Activated T-helper 1 cell treated with anti-CD3 and anti-CD28 coated beads, Interleukin-12 subunit alpha, Interleukin-12 subunit beta, Interleukin-2, Interleukin-4 antibody, amounts not matched to agents 30 ng/mL and 10 ng/mL and 1 ng/mL, durations not matched to agents 14 hours and 24 hours and 36 hours (primary cell): ENCODE measurements at regions not wholly inside any gene's neighbourhood (a gene's known extent, or its start where the extent isn't known, plus 50 kb on each side); places are given as distances from the start of the nearest gene placed in this dataset.

ENCODE experiments used
- DNase-seq: peaks from one replicate; pipeline ENCODE4 v3.0.0; 2021; ENCODE audit warnings: low spot score
- H3K27ac Mint-ChIP-seq: one replicate; pipeline ENCODE4 v1.8.0; 2021; ENCODE audit warnings: mild to moderate bottlenecking, mixed read lengths
- H3K27me3 Mint-ChIP-seq: one replicate; pipeline ENCODE4 v1.8.0; 2022; ENCODE audit warnings: mild to moderate bottlenecking, moderate library complexity, mixed read lengths; ENCODE audit not compliant: insufficient read depth
- H3K36me3 Mint-ChIP-seq: one replicate; pipeline ENCODE4 v1.8.0; 2021; ENCODE audit warnings: low read depth, mixed read lengths
- H3K4me1 Mint-ChIP-seq: one replicate; pipeline ENCODE4 v1.8.0; 2021; ENCODE audit warnings: low read depth, mixed read lengths
- H3K4me3 Mint-ChIP-seq: one replicate; pipeline ENCODE4 v1.8.0; 2021; ENCODE audit warnings: mild to moderate bottlenecking, moderate library complexity, mixed read lengths
- H3K9me3 Mint-ChIP-seq: one replicate; pipeline ENCODE4 v1.8.0; 2021; ENCODE audit warnings: mixed read lengths
- intact Hi-C: fragments of 100-400 bp; cut with micrococcal nuclease; formaldehyde crosslinking; loops from one replicate; pipeline ENCODE4 v1.15.1; 2024

DNA sequence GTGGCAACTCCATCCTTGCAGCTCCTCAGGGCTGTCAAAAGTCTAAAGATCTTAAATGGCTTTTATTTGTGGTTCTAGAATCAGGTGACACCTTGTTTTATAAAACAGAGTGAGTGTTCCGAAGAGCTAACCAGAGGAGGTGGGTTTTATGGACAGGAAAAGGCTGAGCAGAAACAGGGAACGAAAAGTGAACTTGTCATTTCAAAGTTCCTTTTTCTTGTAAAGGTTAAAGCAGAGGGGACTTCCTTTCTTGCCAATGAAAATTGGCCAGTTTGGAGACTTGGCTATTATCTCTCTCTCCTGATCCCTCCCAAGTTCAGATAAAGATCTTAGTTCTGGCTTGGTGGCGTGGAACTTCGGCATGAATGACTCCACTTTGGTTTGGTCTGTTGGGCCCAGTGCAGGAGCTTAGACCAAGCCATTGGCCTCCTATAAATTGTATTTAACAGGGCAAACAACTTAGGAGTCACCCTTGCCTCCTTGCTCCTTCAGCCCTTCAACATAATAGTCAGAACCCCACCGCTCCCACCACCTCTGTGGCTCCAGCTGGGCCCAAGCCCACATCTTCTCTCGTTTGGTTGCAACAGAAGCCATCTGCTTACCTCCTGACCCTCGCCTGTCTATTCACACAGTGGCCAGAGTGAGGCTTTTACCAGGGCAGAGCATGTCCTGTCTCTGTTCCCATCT lies 102.4 kb upstream of the THY1 start:
- DNase-seq: no peak
- Mint-ChIP-seq H3K27ac (no peak overlapping the region), H3K4me3 (no peak overlapping the region), H3K36me3 (no peaks in the 10 kb centered on the region), H3K27me3 (no peaks in the 10 kb centered on the region), H3K4me1 (no peaks in the 10 kb centered on the region), H3K9me3 (no peaks in the 10 kb centered on the region)
- intact Hi-C loops: no loop called here

DNA sequence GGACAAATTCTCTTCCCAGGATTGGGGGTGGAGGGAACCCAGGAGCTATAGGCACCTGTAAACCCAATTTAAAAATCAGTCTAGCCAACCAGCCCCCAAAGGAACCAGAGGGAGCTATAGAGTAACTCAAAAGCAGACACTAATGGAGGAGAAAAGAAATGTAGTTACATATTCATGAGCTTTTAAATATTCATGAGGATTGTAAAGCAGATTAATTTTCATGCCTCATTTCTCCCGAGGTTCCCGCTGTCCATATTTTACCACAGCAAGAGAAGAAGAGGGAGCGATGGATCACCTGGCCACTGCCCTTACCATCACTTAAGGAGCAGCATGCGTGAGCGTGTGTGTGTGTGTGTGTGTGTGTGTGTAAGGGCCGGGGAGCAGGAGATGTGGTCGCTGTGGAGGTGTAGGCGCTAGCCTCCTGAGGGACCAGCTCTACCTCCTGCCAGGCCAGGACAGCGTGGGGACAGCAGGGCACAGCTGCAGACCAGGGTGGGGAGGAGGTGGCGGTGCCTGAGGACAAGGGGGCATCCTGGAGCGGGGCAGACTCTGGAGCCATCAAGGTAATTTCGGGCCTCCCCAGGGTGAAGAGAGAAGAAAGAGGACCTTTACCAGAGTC lies 100.7 kb upstream of the THY1 start:
- H3K4me3 Mint-ChIP-seq: no peak overlapping the region
- H3K9me3 Mint-ChIP-seq: no peaks in the 10 kb centered on the region
- intact Hi-C loops: no loop called here
- no peak for DNase-seq
- H3K4me1 Mint-ChIP-seq: no peaks in the 10 kb centered on the region
- no peak overlapping the region for H3K27ac Mint-ChIP-seq
- no peaks in the 10 kb centered on the region for H3K36me3 Mint-ChIP-seq
- H3K27me3 Mint-ChIP-seq: no peaks in the 10 kb centered on the region

- H3K4me1 Mint-ChIP-seq: no peaks in the 10 kb centered on the region
- H3K36me3 Mint-ChIP-seq: no peaks in the 10 kb centered on the region
- no peaks in the 10 kb centered on the region for H3K27me3 Mint-ChIP-seq
- H3K9me3 Mint-ChIP-seq: no peaks in the 10 kb centered on the region
- H3K4me3 Mint-ChIP-seq: no peak overlapping the region
- intact Hi-C loops: no loop called here
- DNase-seq: no peak
- H3K27ac Mint-ChIP-seq: no peak overlapping the region
Observed at GRCh38 chr11:119522609-119523008, 99.6 kb upstream of the THY1 start.

DNA sequence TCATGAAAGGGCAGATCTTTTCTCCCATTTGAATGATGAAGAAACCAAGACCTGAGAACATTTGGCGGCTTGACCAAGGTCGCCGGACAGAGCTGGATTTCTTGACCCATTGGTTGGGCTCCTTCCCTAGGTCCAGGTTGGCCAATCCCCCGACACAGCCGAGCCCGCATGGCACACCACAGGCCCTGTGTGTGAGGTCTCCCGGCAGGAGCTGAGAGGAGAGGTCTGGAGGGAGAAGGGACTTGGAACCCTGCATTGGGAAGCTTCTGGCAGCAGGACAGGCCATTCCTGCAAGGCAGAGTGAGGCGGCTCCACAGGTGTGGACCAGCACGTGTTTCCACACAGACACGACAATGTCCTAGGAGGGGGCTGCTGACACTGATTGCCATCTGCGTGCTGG lies 98.6 kb upstream of the THY1 start:
- Mint-ChIP-seq H3K9me3 (no peaks in the 10 kb centered on the region), H3K36me3 (no peaks in the 10 kb centered on the region), H3K4me3 (no peak overlapping the region), H3K27me3 (no peaks in the 10 kb centered on the region), H3K4me1 (no peaks in the 10 kb centered on the region), H3K27ac (no peak overlapping the region)
- intact Hi-C loops: no loop called here
- no peak for DNase-seq

DNA sequence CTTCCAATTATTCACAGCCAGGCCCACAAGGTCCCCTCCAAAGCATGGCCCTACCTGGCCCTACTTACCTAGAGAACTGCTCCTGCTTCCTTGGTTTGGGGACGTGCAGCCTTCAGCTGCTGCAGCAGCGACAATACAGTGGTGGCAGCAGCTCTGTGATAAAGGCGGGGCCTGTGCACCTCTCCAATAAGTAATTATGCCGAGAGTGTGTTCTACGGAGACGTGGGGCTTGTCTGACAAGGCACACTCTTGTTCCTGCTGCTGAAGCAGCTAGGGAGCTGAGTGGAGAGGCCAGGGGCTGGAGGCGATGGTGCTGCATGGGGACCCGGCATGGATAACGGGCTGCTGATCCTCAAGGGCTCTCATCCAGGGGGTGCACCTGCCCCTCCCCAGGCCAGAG lies 98.0 kb upstream of the THY1 start:
- Mint-ChIP-seq H3K9me3 (no peaks in the 10 kb centered on the region), H3K4me3 (no peak overlapping the region), H3K36me3 (no peaks in the 10 kb centered on the region), H3K27me3 (no peaks in the 10 kb centered on the region), H3K27ac (no peak overlapping the region), H3K4me1 (no peaks in the 10 kb centered on the region)
- intact Hi-C loops: no loop called here
- DNase-seq: no peak

DNA sequence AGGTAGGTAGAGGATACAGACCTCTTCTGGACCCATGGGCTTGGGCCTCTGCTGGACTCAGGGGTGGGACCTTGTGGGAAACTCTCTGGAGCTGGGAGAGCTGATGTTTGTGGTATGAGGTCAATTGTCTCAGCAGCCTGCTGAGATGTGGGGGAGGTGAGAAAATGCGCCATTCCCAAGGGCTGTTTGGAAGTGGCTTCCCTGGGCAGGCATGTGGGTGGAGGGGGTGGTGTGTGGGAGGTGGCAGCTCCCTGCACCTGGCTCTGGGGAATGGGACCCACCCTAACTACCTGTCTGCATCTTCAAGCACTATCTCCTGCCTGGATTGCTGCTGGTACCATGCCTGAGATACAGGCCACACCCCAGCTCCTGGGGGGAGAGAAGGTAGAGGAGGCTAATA lies 97.4 kb upstream of the THY1 start:
- Mint-ChIP-seq H3K27ac (no peak overlapping the region), H3K4me3 (no peak overlapping the region), H3K9me3 (no peaks in the 10 kb centered on the region), H3K36me3 (no peaks in the 10 kb centered on the region), H3K27me3 (no peaks in the 10 kb centered on the region), H3K4me1 (no peaks in the 10 kb centered on the region)
- DNase-seq: no peak
- intact Hi-C loops: no loop called here

DNA sequence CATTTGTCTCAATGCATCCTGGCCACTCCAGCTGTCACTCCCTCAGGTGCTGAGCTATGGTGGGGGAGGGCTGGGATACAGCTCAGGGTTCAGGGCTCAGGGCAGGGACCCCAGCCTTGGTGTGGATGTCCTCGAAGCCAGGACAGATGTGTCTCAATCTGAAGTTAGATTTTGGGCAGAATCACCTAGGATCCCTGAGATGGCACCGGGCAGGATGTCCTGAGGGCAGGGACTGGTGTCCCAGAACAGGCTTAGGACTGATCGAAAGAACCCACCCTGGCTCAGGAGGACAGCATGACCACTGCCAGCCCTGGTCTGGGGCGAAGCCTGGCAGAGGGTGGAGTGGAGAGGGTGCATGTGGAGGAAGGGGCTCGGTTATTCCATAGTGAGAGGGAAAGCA lies 96.8 kb upstream of the THY1 start:
- DNase-seq: no peak
- H3K27me3 Mint-ChIP-seq: no peaks in the 10 kb centered on the region
- no peaks in the 10 kb centered on the region for H3K4me1 Mint-ChIP-seq
- H3K36me3 Mint-ChIP-seq: no peaks in the 10 kb centered on the region
- no peak overlapping the region for H3K27ac Mint-ChIP-seq
- H3K9me3 Mint-ChIP-seq: no peaks in the 10 kb centered on the region
- intact Hi-C loops: no loop called here
- no peak overlapping the region for H3K4me3 Mint-ChIP-seq

DNA sequence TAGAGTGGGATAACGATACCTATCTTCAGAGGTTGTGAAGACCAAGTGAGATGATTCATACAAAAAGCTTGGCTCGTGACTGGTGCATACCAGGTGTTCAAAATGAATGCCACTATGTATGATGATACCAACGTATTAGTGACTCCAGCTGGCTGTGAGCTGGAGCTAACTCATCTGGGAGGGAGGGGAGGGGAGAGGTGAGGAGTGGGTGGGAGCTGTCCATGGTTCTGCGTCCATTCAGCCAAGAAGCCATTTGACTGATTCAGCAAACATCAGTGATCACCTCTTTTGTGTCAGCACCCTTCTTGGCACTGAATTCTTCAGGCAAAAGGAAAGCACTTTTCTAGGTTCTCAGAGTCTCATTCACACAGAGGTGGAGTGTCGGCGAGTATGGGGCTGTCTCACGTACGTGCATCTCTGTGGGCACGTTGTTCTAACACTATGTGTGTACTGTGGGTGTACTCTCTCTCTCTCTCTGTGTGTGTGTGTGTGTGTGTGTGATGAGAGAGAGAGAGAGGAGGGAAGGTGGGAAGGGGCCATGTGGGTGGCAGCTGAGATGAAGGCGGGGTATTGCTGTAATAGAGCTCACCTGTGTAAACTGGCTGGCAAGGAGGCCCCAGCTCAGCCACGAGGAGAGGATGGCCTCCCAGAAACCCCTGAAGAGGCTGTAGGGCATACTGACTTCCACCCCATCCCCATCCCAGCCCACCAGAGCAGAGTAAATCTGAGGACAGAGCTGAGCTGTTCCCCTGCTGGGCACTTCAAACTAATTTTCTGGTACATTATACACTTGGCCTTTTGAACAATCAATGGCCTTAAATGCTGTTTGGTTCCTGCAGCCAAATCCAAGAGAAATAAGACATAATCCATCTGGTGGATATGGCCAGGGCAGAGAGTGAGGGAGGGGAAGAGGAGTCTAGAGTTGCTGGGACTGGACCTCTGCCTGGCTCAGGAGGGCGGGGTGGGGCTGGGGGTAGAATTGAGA lies 96.1 kb upstream of the THY1 start:
- H3K4me1 Mint-ChIP-seq: no peaks in the 10 kb centered on the region
- H3K4me3 Mint-ChIP-seq: no peak overlapping the region
- H3K27me3 Mint-ChIP-seq: no peaks in the 10 kb centered on the region
- H3K36me3 Mint-ChIP-seq: no peaks in the 10 kb centered on the region
- intact Hi-C loops: no loop called here
- H3K9me3 Mint-ChIP-seq: no peaks in the 10 kb centered on the region
- no peak for DNase-seq
- H3K27ac Mint-ChIP-seq: no peak overlapping the region

GRCh38 chr11:119515771-119516400 lies 92.9 kb upstream of the THY1 start:
- Mint-ChIP-seq H3K4me3 (no peak overlapping the region), H3K9me3 (no peaks in the 10 kb centered on the region), H3K27me3 (peaks cover 2% of the 10 kb centered on the region), H3K27ac (no peak overlapping the region), H3K36me3 (no peaks in the 10 kb centered on the region), H3K4me1 (peaks cover 4% of the 10 kb centered on the region)
- DNase-seq: no peak
- intact Hi-C loops: no loop called here

DNA sequence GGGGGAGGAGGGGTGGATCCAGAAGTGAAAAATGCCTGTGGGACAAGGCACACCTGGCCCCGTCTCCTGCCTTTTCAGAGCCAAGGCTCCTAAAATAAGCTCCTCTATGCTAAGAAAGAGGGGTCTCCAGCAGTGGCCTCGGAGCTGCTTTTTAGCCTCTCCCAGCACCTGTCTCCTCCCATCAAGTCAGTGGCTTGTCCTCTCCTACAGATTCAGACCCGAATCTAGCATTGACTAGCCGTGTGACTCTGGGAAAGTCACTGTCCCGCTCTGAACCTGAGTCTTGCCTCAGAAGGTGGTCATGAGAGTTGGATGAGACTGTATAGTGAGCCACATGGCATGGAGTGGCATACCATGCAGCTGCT lies 90.8 kb upstream of the THY1 start:
- DNase-seq: no peak
- Mint-ChIP-seq H3K27ac (no peak overlapping the region), H3K27me3 (peaks cover 2% of the 10 kb centered on the region), H3K9me3 (no peaks in the 10 kb centered on the region), H3K4me1 (peaks cover 19% of the 10 kb centered on the region), H3K36me3 (no peaks in the 10 kb centered on the region), H3K4me3 (no peak overlapping the region)
- intact Hi-C loops: no loop called here

DNA sequence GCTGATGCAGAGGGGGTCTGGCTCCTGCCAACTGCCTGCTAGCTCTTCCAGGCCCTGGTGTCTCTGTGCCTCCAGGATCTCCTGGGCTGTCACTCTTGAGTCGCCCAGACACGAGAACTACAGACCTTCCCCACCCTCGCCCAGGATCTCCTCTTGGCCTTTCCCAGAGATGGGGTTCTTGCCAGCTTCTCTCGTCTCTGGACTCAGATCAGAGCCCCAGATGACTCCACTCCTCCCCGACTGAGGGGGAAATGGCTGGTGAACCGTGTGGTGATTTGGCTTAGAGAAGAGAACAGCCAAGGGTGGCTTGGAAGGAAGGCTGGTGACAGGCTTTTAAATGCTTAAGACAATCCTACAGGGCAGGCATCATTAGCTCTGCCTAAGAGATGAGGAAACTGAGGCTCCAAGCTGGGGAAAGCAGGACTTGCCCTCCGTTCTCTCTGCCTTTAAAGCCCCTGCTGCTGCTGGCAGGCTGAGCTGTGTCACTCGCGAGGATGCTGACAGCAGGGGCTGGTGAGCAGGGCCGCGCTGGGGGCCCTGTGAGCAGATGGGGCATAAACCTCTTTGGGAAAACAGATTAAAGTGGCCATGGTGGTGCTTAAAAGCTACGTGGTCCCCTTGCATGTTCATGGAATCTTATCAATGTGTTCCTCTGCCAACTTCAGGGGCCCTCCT lies 90.3 kb upstream of the THY1 start:
- Mint-ChIP-seq H3K27me3 (peaks cover 2% of the 10 kb centered on the region), H3K9me3 (no peaks in the 10 kb centered on the region), H3K4me1 (peaks cover 19% of the 10 kb centered on the region), H3K27ac (no peak overlapping the region), H3K4me3 (no peak overlapping the region), H3K36me3 (no peaks in the 10 kb centered on the region)
- intact Hi-C loops: no loop called here
- DNase-seq: no peak

DNA sequence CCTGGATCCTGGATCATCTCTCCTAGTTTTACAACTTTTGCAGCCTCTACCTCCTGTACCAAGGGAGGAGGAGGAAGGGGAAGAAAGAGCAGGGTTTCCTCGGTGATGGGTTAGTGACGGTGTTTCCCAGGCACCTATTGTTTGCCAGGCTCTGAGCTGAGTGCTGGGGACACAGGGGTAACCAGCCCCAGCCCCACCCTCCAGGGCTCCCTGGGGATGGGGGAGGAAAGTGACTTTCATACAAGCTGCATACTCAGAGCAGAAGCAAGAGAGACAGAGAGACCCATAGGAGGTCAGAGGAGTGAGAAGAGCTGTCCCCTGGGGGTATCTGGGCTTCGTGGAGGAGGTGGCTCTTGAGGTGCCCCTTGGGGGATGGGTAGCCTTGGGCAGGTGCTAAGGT lies 89.4 kb upstream of the THY1 start:
- intact Hi-C loops: no loop called here
- H3K4me3 Mint-ChIP-seq: no peak overlapping the region
- peaks cover 2% of the 10 kb centered on the region for H3K27me3 Mint-ChIP-seq
- H3K9me3 Mint-ChIP-seq: no peaks in the 10 kb centered on the region
- peak overlapping the region; percentile 58 for H3K27ac Mint-ChIP-seq
- no peaks in the 10 kb centered on the region for H3K36me3 Mint-ChIP-seq
- peaks cover 19% of the 10 kb centered on the region for H3K4me1 Mint-ChIP-seq
- no peak for DNase-seq
